Mesothelial cell of epicardium (in vitro differentiated cells): ENCODE measurements at regions not wholly inside any gene's neighbourhood (a gene's known extent, or its start where the extent isn't known, plus 50 kb on each side); places are given as distances from the start of the nearest gene placed in this dataset.
"Not testable (repeated sequence)": the region's sequence is repeated elsewhere in the genome, so short reads cannot be mapped to it uniquely, and the experiment has no call there.

ENCODE experiments used
- DNase-seq, 2 experiments: peaks; one replicate each; pipeline ENCODE4 v3.0.0; 2021; ENCODE audit warnings: low spot score in 2 of 2; ENCODE audit not compliant: unreplicated experiment in 2 of 2
- H3K27ac Mint-ChIP-seq: 2 replicates; pipeline ENCODE4 v1.8.0; 2021; ENCODE audit warnings: mixed read lengths
- H3K27me3 Mint-ChIP-seq: 2 replicates; pipeline ENCODE4 v1.8.0; 2021; ENCODE audit warnings: low read depth, mixed read lengths
- H3K36me3 Mint-ChIP-seq: 2 replicates; pipeline ENCODE4 v1.8.0; 2021; ENCODE audit warnings: mixed read lengths
- H3K4me1 Mint-ChIP-seq: 2 replicates; pipeline ENCODE4 v1.8.0; 2021; ENCODE audit warnings: mixed read lengths
- H3K4me3 Mint-ChIP-seq: 2 replicates; pipeline ENCODE4 v1.8.0; 2021; ENCODE audit warnings: mild to moderate bottlenecking, moderate library complexity, mixed read lengths
- H3K9me3 Mint-ChIP-seq: 2 replicates; pipeline ENCODE4 v1.8.0; 2021; ENCODE audit warnings: mixed read lengths
- TF ChIP-seq, protein P1 (sequence below): fragments of 200-600 bp; sonication (generic); IDR thresholded peaks from one replicate; pipeline ENCODE4 v1.5.0; 2021; ENCODE audit warnings: antibody characterized with exemption; ENCODE audit not compliant: unreplicated experiment

DNA sequence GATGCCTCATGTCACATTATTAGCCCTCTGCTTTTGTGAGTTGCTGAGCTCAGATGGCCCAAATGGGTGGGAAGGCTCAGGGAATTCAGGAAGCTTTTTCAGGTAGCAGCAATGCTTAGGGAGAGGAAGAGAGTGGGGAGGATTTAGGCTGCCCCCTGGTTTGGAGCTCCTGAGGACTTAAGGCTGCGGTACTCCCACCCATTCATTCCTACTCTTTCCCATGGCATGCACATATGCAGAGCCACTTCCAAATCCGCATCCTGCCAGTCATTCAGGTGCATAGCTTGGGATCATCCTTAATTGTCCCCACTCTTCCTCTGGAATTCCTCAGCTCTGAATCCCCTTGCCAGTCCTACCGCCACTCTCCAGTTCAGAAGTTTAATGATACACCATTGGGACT lies 343.1 kb upstream of the FRG2C start:
- TF ChIP-seq, protein P1, sequence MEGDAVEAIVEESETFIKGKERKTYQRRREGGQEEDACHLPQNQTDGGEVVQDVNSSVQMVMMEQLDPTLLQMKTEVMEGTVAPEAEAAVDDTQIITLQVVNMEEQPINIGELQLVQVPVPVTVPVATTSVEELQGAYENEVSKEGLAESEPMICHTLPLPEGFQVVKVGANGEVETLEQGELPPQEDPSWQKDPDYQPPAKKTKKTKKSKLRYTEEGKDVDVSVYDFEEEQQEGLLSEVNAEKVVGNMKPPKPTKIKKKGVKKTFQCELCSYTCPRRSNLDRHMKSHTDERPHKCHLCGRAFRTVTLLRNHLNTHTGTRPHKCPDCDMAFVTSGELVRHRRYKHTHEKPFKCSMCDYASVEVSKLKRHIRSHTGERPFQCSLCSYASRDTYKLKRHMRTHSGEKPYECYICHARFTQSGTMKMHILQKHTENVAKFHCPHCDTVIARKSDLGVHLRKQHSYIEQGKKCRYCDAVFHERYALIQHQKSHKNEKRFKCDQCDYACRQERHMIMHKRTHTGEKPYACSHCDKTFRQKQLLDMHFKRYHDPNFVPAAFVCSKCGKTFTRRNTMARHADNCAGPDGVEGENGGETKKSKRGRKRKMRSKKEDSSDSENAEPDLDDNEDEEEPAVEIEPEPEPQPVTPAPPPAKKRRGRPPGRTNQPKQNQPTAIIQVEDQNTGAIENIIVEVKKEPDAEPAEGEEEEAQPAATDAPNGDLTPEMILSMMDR: no peak
- DNase-seq: no peak
- H3K9me3 Mint-ChIP-seq: no peaks in the 10 kb centered on the region
- H3K4me3 Mint-ChIP-seq: no peak overlapping the region
- no peak overlapping the region for H3K27ac Mint-ChIP-seq
- no peaks in the 10 kb centered on the region for H3K36me3 Mint-ChIP-seq
- H3K27me3 Mint-ChIP-seq: peaks cover 41% of the 10 kb centered on the region
- peaks cover 13% of the 10 kb centered on the region for H3K4me1 Mint-ChIP-seq

DNA sequence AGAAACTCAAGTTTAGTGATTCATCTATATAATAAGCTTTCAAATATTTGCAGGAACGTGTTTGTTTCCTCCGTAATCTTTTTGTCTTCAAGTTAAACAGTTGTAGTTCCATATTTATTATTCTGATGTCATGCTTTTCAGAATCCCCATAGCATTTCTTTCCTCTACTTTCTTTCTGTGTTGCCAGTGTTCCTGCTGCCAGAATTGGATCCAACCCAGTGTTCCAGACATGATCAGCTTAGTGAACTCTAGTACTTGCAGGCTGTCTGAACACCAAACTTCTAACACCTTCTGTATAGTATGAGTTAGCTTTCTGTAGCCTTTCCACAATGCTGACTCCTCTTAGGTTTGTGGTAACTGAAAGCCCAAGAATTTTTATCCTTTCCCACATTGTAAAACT lies 340.2 kb upstream of the FRG2C start:
- not testable (repeated sequence) for H3K36me3 Mint-ChIP-seq, H3K9me3 Mint-ChIP-seq, DNase-seq, H3K4me3 Mint-ChIP-seq
- H3K27me3 Mint-ChIP-seq: peaks cover 40% of the 10 kb centered on the region
- peaks cover 13% of the 10 kb centered on the region for H3K4me1 Mint-ChIP-seq
- H3K27ac Mint-ChIP-seq: peak overlapping the region; percentile 12

DNA sequence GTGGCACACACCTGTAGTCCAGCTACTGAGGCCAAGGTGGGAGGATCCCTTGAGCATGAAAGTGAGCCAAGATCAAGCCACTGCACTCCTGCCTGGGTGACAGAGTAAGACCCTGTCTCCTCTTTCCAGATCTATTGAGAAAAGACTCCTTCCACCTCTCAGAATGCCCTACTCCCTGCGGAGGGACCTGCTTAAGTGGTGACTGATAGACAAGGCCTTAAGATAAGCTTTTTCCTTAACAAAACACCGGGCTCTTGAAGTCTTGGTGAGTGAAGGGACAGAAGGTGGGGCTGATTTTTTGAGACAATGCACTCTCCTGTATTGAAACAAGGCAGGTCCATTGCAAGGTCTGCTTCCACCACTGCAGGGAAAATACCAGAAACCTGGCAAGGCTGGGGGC lies 338.4 kb upstream of the FRG2C start:
- Mint-ChIP-seq H3K36me3 (no peaks in the 10 kb centered on the region), H3K9me3 (no peaks in the 10 kb centered on the region), H3K4me1 (peaks cover 13% of the 10 kb centered on the region), H3K4me3 (no peak overlapping the region), H3K27me3 (peaks cover 37% of the 10 kb centered on the region), H3K27ac (no peak overlapping the region)
- TF ChIP-seq, protein P1: no peak
- DNase-seq: no peak

DNA sequence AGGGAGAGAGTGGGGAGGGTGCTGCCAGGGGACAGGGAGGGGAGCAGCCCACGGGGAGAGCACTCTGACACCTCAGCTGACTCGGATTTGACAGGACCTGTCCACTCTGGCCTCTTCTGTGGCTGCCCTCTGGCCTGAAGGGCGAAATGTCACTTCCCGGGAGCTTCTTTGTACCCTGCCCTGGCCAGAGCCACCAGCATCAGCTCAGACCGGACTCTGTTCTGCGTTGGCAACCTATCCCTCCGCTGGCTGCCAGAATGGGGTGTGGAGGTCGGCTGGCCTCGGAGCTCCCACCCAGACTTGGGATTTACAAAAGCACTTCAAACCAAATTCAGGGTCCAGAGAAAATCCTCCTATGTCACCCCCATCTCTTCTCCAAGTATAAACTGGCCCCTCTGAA lies 336.7 kb upstream of the FRG2C start:
- no peak for DNase-seq
- no peaks in the 10 kb centered on the region for H3K9me3 Mint-ChIP-seq
- H3K27ac Mint-ChIP-seq: no peak overlapping the region
- no peaks in the 10 kb centered on the region for H3K36me3 Mint-ChIP-seq
- peaks cover 33% of the 10 kb centered on the region for H3K27me3 Mint-ChIP-seq
- no peak overlapping the region for H3K4me3 Mint-ChIP-seq
- H3K4me1 Mint-ChIP-seq: peaks cover 13% of the 10 kb centered on the region
- TF ChIP-seq, protein P1: no peak

DNA sequence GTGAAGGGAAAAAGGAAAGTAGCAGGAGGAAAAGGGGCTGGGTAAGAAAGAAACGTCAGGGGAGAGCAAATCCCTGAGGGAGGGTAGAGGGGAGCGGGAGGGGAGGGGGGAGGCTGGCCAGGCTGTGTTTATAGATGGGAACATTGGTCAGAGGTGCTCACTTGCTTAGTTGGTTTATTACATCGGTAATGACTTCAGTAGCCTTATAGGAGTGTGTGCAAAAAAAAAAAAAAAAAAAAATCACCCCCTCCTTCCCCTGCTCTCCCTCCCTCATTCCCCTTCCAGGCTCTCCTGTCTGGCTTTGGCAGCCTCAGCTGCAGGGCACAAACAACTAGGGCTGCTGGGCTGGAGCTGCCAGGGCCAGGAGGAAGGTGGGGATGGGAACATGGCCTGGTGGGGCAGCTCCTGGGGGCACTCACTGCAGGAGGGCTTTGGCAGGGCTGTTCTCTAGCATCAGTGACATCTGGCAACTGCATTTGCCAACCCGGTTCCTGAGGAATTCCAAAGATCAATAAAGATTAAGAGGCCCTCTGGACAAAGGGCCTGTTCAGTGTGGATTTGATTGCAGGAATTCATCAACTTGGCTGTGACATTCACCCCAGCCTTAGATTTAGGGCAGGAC lies 334.5 kb upstream of the FRG2C start:
- peak overlapping the region; percentile 11 for H3K27ac Mint-ChIP-seq
- H3K9me3 Mint-ChIP-seq: peaks cover 3% of the 10 kb centered on the region
- H3K4me3 Mint-ChIP-seq: no peak overlapping the region
- DNase-seq: no peak
- H3K36me3 Mint-ChIP-seq: no peaks in the 10 kb centered on the region
- peaks cover 8% of the 10 kb centered on the region for H3K4me1 Mint-ChIP-seq
- H3K27me3 Mint-ChIP-seq: peaks cover 29% of the 10 kb centered on the region
- TF ChIP-seq, protein P1: no peak

DNA sequence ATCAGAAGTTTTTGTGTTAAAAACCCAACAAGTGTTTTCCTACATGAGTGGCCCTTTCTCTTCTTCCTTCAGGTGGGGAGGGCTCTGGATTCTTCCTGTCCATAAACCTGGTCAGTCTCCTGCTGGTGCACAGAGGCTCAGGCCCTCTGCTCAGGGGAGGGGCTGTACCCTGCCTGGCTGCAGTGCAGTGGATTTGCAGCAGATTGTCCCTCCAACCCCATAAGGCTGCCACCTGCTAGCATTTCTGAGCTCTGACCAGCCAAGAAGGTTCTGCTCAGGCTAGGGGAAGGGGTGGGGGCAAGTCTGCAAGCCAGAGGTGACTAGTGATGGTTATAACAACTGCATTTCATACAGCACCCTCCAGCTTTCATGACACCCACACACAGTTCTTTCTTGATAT lies 333.7 kb upstream of the FRG2C start:
- H3K27me3 Mint-ChIP-seq: peaks cover 30% of the 10 kb centered on the region
- not testable (repeated sequence) for H3K36me3 Mint-ChIP-seq, H3K4me1 Mint-ChIP-seq, H3K4me3 Mint-ChIP-seq, H3K9me3 Mint-ChIP-seq, DNase-seq, H3K27ac Mint-ChIP-seq

DNA sequence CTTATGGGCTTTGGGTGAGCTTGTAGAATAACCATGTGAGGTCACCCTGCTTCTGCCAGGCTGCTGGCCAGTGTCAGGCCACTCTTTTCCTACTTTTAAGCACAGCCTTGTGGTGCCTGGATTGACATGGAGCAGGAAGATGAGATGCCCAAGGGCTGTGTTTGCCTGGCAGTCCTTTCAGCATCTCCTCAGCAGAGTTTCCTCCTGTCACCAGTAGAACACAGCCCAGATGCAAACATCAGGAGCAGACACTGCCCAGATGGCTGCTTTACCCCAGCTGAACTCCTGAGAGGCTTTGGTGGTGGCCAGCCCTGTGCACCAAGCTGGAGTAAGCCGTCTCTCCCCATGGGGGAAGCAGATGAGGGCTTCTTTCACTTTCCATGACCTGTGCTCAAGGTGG lies 332.0 kb upstream of the FRG2C start:
- H3K9me3 Mint-ChIP-seq, H3K4me3 Mint-ChIP-seq, H3K27ac Mint-ChIP-seq, DNase-seq, H3K4me1 Mint-ChIP-seq, H3K36me3 Mint-ChIP-seq: not testable (repeated sequence)
- H3K27me3 Mint-ChIP-seq: peaks cover 33% of the 10 kb centered on the region
